ENCODE measurements at regions not wholly inside any gene's neighbourhood (a gene's known extent, or its start where the extent isn't known, plus 50 kb on each side); places are given as distances from the start of the nearest gene placed in this dataset.

- Histone ChIP-seq H3K27me3 (ENCODE audit: control insufficient read depth, insufficient read depth, low read length) (no peaks in the 10 kb centered on the region), H3K4me3 (ENCODE audit: low read depth, low read length) (no peak overlapping the region), H3K36me3 (ENCODE audit: control insufficient read depth, insufficient read depth, low read length) (no peaks in the 10 kb centered on the region)
- ChIA-PET POLR2A (no interaction called here), CTCF (no interaction called here)
- no peak for DNase-seq (ENCODE audit: low read depth)
- TF ChIP-seq, protein P1, sequence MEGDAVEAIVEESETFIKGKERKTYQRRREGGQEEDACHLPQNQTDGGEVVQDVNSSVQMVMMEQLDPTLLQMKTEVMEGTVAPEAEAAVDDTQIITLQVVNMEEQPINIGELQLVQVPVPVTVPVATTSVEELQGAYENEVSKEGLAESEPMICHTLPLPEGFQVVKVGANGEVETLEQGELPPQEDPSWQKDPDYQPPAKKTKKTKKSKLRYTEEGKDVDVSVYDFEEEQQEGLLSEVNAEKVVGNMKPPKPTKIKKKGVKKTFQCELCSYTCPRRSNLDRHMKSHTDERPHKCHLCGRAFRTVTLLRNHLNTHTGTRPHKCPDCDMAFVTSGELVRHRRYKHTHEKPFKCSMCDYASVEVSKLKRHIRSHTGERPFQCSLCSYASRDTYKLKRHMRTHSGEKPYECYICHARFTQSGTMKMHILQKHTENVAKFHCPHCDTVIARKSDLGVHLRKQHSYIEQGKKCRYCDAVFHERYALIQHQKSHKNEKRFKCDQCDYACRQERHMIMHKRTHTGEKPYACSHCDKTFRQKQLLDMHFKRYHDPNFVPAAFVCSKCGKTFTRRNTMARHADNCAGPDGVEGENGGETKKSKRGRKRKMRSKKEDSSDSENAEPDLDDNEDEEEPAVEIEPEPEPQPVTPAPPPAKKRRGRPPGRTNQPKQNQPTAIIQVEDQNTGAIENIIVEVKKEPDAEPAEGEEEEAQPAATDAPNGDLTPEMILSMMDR (IDR thresholded peaks at IDR 0.05; ENCODE audit: insufficient read depth, low read depth, low read length), result no peak
Measured at GRCh38 chr16:17945080-17945601, 391.4 kb downstream of the NPIPA8 start.

GRCh38 chr16:17944345-17944744 lies 392.2 kb downstream of the NPIPA8 start:
- no peak for DNase-seq (ENCODE audit: low read depth)
- no peak overlapping the region for H3K4me3 ChIP-seq (ENCODE audit: low read depth, low read length)
- ChIA-PET POLR2A (no interaction called here), CTCF (no interaction called here)
- no peaks in the 10 kb centered on the region for H3K36me3 ChIP-seq (ENCODE audit: control insufficient read depth, insufficient read depth, low read length)
- TF ChIP-seq, protein P1 (IDR thresholded peaks at IDR 0.05; ENCODE audit: insufficient read depth, low read depth, low read length), result no peak
- no peaks in the 10 kb centered on the region for H3K27me3 ChIP-seq (ENCODE audit: control insufficient read depth, insufficient read depth, low read length)

GRCh38 chr16:17942067-17942466 lies 394.5 kb downstream of the NPIPA8 start:
- TF ChIP-seq, protein P1 (IDR thresholded peaks at IDR 0.05; ENCODE audit: insufficient read depth, low read depth, low read length), result no peak
- H3K27me3 ChIP-seq (ENCODE audit: control insufficient read depth, insufficient read depth, low read length), result no peaks in the 10 kb centered on the region
- no peaks in the 10 kb centered on the region for H3K36me3 ChIP-seq (ENCODE audit: control insufficient read depth, insufficient read depth, low read length)
- H3K4me3 ChIP-seq (ENCODE audit: low read depth, low read length), result no peak overlapping the region
- no peak for DNase-seq (ENCODE audit: low read depth)
- ChIA-PET CTCF (no interaction called here), POLR2A (no interaction called here)

DNA sequence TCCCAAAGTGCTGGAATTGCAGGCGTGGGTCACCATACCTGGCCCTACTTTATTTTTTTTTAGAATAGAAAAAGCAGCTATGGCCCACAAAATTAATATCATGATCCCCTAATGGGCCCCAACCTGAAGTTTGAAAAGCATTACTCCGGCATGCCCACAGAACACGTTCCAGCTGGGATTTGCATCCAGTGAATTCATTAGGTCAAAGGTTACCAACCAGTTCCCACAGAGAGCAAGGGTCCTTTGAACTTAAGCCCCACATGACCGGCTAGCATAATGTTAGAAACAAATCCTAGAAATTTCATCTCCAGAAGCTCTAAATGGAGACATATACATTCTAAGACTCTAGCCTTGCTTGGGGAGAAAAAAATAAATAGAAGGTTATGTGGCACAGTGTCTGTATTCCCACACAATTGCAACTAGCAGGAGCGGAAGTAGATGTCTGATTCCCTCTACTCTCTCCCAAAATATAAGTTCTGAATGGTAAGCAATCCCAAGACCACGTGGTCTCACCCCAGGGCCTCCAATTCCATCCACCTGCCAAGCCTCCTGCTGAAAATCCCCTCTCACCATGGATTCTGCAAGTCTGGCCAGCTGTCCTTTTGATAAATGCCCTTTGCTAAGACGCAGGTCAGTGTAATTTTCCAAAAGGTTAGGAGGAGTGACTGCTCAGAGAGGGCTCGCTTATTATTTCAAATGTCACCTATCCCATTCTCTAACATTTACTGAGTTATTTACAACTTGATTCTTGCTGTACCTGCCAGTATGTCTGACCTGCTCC lies 395.8 kb downstream of the NPIPA8 start:
- H3K36me3 ChIP-seq (ENCODE audit: control insufficient read depth, insufficient read depth, low read length), result no peaks in the 10 kb centered on the region
- no peak for DNase-seq (ENCODE audit: low read depth)
- POLR2A ChIA-PET, result no interaction called here
- TF ChIP-seq, protein P1 (IDR thresholded peaks at IDR 0.05; ENCODE audit: insufficient read depth, low read depth, low read length), result no peak
- CTCF ChIA-PET, result interaction anchor here (0.8 kb wide), 1 partner anchor 362 kb away, joined by 3 read pairs; no protein-coding TSS in a partner anchor
- H3K27me3 ChIP-seq (ENCODE audit: control insufficient read depth, insufficient read depth, low read length), result no peaks in the 10 kb centered on the region
- H3K4me3 ChIP-seq (ENCODE audit: low read depth, low read length), result no peak overlapping the region

DNA sequence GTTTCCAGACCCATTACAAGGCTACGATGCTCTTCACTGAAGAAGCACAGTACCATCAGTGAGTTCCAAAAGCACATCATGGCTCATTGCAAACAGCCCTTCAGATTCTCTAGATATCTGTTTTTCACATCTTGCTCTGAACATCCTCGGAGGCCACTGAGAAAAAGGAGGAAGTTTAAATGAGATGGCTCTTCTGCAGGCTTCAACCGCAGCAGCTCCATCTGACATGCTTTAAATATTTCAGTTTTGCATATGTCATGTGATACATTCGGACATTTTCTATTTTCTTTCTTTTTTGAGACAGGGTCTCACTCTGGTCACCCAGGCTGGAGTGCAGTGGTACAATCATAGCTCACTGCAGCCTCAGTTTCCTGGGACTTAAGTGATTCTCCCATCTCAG lies 396.8 kb downstream of the NPIPA8 start:
- no peaks in the 10 kb centered on the region for H3K27me3 ChIP-seq (ENCODE audit: control insufficient read depth, insufficient read depth, low read length)
- CTCF ChIA-PET, result interaction anchor here (0.6 kb wide), 1 partner anchor 430 kb away, joined by 3 read pairs; no protein-coding TSS in a partner anchor
- H3K36me3 ChIP-seq (ENCODE audit: control insufficient read depth, insufficient read depth, low read length), result no peaks in the 10 kb centered on the region
- TF ChIP-seq, protein P1 (IDR thresholded peaks at IDR 0.05; ENCODE audit: insufficient read depth, low read depth, low read length), result no peak
- no peak for DNase-seq (ENCODE audit: low read depth)
- POLR2A ChIA-PET, result no interaction called here
- no peak overlapping the region for H3K4me3 ChIP-seq (ENCODE audit: low read depth, low read length)
